ENCODE measurements at regions not wholly inside any gene's neighbourhood (a gene's known extent, or its start where the extent isn't known, plus 50 kb on each side); places are given as distances from the start of the nearest gene placed in this dataset.

GRCh38 chr18:61136711-61137251 is 196.4 kb upstream of the CDH20 start:
- DNase-seq (ENCODE audit: low read depth in 2 of 2), result no peak
- TF ChIP-seq, protein P1, sequence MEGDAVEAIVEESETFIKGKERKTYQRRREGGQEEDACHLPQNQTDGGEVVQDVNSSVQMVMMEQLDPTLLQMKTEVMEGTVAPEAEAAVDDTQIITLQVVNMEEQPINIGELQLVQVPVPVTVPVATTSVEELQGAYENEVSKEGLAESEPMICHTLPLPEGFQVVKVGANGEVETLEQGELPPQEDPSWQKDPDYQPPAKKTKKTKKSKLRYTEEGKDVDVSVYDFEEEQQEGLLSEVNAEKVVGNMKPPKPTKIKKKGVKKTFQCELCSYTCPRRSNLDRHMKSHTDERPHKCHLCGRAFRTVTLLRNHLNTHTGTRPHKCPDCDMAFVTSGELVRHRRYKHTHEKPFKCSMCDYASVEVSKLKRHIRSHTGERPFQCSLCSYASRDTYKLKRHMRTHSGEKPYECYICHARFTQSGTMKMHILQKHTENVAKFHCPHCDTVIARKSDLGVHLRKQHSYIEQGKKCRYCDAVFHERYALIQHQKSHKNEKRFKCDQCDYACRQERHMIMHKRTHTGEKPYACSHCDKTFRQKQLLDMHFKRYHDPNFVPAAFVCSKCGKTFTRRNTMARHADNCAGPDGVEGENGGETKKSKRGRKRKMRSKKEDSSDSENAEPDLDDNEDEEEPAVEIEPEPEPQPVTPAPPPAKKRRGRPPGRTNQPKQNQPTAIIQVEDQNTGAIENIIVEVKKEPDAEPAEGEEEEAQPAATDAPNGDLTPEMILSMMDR (IDR thresholded peaks at IDR 0.05; ENCODE audit: low read depth, low read length), result no peak
- H3K4me3 ChIP-seq (replicated peaks in 1 of 2; ENCODE audit: low read depth in 2 of 2, low read length in 2 of 2), result no peak overlapping the region

GRCh38 chr18:61141691-61142090 is 191.5 kb upstream of the CDH20 start:
- TF ChIP-seq, protein P1 (IDR thresholded peaks at IDR 0.05; ENCODE audit: low read depth, low read length), result no peak
- H3K4me3 ChIP-seq (replicated peaks in 1 of 2; ENCODE audit: low read depth in 2 of 2, low read length in 2 of 2), result no peak overlapping the region
- DNase-seq (ENCODE audit: low read depth in 2 of 2), result no peak

- DNase-seq (ENCODE audit: low read depth in 2 of 2), result no peak
- H3K4me3 ChIP-seq (replicated peaks in 1 of 2; ENCODE audit: low read depth in 2 of 2, low read length in 2 of 2), result no peak overlapping the region
- TF ChIP-seq, protein P1 (IDR thresholded peaks at IDR 0.05; ENCODE audit: low read depth, low read length), result no peak
Measured at GRCh38 chr18:61148322-61148721, 184.9 kb upstream of the CDH20 start.

DNA sequence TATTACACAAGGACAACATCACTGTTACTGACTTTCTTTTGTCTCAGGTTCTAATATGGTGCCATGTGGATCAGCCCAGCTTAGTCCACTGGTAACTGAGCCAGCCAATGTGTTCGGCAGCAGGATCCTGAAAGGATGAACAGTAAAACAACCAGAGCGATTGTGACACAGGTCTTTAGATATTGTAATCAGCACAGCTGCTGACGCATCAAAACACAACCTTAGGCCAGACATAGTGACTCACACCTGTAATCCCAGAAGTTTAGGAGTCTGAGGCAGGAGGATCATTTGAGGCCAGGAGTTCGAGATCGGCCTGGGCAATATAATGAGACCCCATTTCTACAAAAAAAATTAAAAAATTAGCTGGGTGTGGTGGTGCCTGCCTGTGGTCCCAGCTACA is 183.4 kb upstream of the CDH20 start:
- DNase-seq (ENCODE audit: low read depth in 2 of 2), result no peak
- H3K4me3 ChIP-seq (replicated peaks in 1 of 2; ENCODE audit: low read depth in 2 of 2, low read length in 2 of 2), result no peak overlapping the region
- TF ChIP-seq, protein P1 (IDR thresholded peaks at IDR 0.05; ENCODE audit: low read depth, low read length), result no peak

- DNase-seq (ENCODE audit: low read depth in 2 of 2), result no peak
- TF ChIP-seq, protein P1 (IDR thresholded peaks at IDR 0.05; ENCODE audit: low read depth, low read length), result no peak
- no peak overlapping the region for H3K4me3 ChIP-seq (replicated peaks in 1 of 2; ENCODE audit: low read depth in 2 of 2, low read length in 2 of 2)
Measured at GRCh38 chr18:61153571-61153970, 179.7 kb upstream of the CDH20 start.

DNA sequence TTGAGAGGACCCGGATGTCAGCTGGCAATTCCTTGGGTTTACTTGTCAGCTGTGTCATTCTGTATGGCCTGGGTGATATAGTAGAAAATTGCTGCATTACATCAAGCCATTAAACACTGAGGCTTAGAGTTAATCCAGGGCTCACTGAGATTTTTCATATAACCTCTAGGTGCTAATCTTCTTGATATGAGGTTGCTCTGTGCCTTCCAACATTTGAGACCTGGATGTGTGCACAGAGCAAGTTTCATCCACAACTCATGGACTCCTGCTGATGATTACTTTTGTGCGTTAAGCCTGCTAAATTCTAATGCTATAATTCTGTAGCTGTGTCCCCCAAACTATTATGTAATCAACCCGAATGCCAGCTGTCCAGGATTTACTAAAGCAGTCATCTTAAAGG is 178.4 kb upstream of the CDH20 start:
- H3K4me3 ChIP-seq (replicated peaks in 1 of 2; ENCODE audit: low read depth in 2 of 2, low read length in 2 of 2), result no peak overlapping the region
- DNase-seq (ENCODE audit: low read depth in 2 of 2), result no peak
- TF ChIP-seq, protein P1 (IDR thresholded peaks at IDR 0.05; ENCODE audit: low read depth, low read length), result no peak

DNA sequence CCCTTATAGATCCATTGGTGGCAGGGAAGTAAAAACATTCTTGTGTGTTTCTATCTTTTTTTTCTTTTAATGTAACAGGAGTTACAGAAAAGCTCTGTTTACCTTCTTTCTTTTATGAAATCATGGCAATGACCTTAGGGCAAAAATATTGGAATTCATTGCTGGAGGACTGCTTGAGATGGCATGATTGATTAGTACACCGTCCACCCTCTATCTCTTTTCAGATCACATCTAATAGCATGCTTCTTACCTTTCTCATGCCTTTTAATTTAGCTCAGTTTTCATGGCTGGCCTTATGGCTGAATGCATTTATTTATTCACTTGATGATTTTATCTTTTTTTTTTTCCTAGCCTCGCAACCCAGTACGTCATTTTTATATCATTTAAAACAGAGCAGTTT is 177.6 kb upstream of the CDH20 start:
- no peak overlapping the region for H3K4me3 ChIP-seq (replicated peaks in 1 of 2; ENCODE audit: low read depth in 2 of 2, low read length in 2 of 2)
- DNase-seq (ENCODE audit: low read depth in 2 of 2), result no peak
- TF ChIP-seq, protein P1 (IDR thresholded peaks at IDR 0.05; ENCODE audit: low read depth, low read length), result no peak

All from cardiac fibroblast (primary cell).